CD4-positive, alpha-beta T cell treated with Interleukin-17A for 1 hour (primary cell): ENCODE measurements at regions not wholly inside any gene's neighbourhood (a gene's known extent, or its start where the extent isn't known, plus 50 kb on each side); places are given as distances from the start of the nearest gene placed in this dataset.
"Not testable (repeated sequence)": the region's sequence is repeated elsewhere in the genome, so short reads cannot be mapped to it uniquely, and the experiment has no call there.

Source experiments
- DNase-seq: peaks from one replicate; pipeline ENCODE4 v3.0.0-alpha.2; 2020

GRCh38 chr2:138323382-138324067, 178.0 kb upstream of the SPOPL start:
- DNase-seq, result no peak

- no peak for DNase-seq
These were observed 177.3 kb upstream of the SPOPL start for GRCh38 chr2:138324068-138324771.

DNA sequence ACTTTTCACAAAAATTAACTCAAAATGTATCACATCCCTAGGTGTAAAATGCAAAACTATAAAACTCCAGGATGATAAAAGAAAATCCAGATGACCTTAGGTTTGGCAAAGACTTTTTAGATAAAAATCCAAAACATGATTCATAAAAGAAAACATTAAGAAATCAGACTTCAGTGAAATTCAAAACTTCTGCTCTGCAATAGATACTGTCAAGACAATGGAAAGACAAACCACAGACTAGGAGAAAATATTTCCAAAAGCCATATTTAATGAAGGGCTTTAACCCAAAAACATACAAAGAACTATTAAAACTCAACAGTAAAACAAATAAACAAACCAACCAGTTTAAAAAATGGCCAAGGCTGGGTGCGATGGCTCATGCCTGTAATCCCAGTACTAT, 173.6 kb upstream of the SPOPL start:
- no peak for DNase-seq

GRCh38 chr2:138329162-138329561, 172.4 kb upstream of the SPOPL start:
- no peak for DNase-seq

DNA sequence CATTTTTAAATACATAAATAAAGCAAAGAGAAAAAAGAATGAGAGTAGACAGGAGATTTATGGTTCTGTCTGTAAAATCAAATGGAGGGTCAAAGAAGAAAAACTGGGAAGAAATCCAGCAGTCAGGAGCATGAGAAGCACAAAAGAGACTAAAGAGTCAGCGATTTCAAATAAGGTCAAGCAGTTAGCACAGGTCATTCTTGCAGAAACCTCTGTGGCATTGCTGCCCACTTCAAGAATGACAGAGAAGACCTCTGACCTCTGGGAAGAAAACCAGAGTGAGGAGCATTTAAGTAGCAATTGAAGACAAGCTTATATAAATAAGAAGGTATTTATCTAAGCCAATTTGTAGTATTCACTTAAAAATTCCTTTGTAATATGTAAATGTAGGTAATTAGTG, 172.0 kb upstream of the SPOPL start:
- no peak for DNase-seq

DNA sequence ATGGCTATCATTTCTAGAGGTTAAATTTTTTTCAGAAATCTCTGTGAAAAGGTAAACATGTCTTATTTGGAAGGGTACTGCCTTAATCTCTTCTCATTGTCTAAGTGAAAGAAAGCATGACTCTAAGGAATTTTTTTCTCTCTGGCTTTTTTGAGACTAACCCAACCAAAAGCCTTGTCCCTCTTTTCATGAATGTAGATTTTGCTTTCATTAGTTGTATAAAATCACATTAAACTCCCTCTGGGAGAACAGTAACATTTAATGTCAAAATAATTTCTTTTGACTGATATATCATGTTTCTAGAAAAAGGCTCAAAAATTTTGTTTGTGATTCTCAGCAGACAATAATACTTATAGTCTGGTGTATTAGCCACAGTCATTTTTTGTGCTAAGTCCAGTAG, 168.4 kb upstream of the SPOPL start:
- no peak for DNase-seq

DNA sequence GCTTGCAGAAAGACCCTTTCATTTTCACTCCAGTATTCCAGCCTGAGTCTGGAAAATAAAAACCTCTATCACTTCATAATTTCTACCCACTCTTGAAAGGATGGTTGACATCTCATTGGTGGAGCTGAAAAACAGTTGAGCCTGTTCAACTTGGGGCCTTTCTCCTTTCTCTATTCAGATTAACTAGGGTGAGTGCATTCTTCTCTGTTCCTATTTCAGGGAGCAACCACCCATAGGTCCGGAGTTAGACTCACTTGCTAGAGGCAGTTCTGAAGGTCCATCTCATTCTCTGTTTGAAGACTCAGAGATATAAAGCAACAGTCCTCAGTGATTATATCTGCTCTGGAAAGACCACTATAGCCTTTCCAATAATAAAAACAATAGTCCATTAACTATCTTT, 167.9 kb upstream of the SPOPL start:
- no peak for DNase-seq

DNA sequence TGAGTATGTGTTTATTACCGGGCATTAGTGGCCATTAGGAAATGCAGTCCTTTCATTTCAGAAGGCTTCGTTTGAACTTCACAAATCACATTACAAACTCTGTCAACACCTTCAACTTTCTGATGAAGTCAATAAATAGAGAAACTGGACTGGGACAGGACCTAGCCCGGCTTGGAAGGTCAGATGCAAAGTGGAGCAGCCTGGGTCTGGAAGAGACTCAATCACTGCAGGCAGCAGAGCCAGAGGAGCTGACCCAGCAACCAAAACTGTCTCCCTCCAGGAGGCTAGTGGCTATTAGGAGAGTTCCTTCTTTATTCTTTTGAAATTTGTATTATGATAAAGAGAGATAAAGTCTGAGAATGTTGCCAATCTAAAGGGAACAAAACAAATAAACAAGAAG, 167.2 kb upstream of the SPOPL start:
- DNase-seq, result no peak

GRCh38 chr2:138335036-138335435, 166.5 kb upstream of the SPOPL start:
- DNase-seq, result no peak

GRCh38 chr2:138336146-138336545, 165.4 kb upstream of the SPOPL start:
- no peak for DNase-seq

DNA sequence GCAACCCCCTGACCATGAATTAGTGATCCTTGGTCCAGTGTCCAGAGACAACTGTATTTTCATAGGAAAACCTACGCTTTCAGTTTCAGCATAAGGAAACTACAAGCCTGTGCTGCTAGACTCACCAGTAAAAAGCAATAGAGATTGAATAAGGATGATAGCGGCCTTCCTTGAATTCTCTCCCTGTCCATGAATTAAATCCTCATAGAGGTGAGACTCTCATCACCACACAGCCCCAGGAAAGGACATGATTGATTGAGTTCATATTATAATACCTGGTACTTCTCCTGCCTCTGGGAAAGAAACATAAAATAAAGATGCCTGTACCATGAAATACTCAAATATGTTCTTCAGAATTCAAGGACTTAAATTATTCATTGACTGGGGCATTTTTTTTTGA, 146.3 kb upstream of the SPOPL start:
- DNase-seq, result no peak

- DNase-seq, result no peak
These were observed 145.4 kb upstream of the SPOPL start for GRCh38 chr2:138356178-138356577.

- no peak for DNase-seq
These were observed 142.0 kb upstream of the SPOPL start for GRCh38 chr2:138359532-138359931.

- DNase-seq, result no peak
These were observed 136.9 kb upstream of the SPOPL start for GRCh38 chr2:138364554-138365162.

- no peak for DNase-seq
These were observed 136.0 kb upstream of the SPOPL start for GRCh38 chr2:138365581-138365980.

GRCh38 chr2:138369856-138370255, 131.7 kb upstream of the SPOPL start:
- DNase-seq, result no peak

GRCh38 chr2:138373993-138374408, 127.6 kb upstream of the SPOPL start:
- DNase-seq, result no peak

DNA sequence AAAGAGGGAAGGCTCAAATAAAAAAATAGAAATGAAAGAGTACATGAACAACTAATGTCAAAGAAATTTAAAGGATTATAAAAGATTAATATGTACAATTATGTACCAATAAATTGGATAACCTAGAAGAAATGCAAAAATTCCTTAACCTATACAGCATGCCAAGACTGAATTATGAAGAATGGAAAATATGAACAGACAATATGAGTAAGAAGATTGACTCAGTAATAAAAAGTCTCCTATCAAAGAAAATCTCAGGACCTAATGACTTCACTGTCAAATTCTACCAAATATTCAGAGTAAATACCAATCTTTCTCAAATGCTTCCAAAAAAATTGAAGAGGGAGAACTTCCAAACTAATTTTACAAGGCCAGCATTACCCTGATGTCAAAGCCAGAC, 120.2 kb upstream of the SPOPL start:
- DNase-seq, result no peak

DNA sequence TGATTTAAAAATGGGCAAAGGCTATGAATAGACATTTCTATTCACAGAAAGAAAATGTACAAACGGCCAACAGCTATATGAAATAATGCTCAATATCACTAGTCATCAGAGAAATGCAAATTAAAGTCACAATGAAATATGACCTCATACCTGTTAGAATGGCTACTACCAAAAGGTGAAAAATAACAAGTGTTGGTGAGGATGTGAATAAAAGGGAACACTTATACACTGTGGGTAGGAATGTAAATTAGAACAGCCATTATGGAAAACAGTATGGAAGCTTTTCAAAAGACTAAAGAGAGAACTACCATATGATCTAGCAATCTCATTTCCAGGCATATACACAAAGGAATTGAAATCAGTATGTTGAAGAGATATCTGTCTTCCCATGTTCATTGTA, 118.9 kb upstream of the SPOPL start:
- DNase-seq, result no peak

GRCh38 chr2:138386191-138386590, 115.4 kb upstream of the SPOPL start:
- DNase-seq, result not testable (repeated sequence)

GRCh38 chr2:138389063-138389462, 112.5 kb upstream of the SPOPL start:
- no peak for DNase-seq

GRCh38 chr2:138390316-138390945, 111.1 kb upstream of the SPOPL start:
- no peak for DNase-seq

GRCh38 chr2:138391946-138392345, 109.6 kb upstream of the SPOPL start:
- no peak for DNase-seq
